ENCODE measurements at regions not wholly inside any gene's neighbourhood (a gene's known extent, or its start where the extent isn't known, plus 50 kb on each side); places are given as distances from the start of the nearest gene placed in this dataset.

DNA sequence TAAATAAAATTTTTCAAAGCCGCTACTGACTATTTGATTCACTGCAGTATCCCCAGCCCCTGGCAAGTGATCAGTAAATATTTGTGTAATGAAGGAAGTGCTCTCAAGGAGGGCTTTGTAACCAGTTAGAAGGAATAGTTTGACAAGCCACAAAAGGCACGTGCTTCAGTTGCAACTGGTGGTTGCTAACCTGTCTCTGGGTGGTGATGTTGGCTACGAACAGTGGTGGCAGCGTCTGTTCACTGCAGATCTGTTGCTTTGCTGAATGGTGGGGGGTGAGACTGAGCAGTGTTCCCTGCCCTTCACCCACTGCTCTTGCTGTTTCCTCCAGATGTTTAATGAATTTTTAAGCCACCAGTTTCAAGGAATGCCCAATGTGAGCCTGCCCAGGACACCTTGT, 73.9 kb upstream of the SIX2 start:
- TF ChIP-seq POLR2A (IDR thresholded peaks at IDR 0.05) (no peak), POLR2AphosphoS5 (IDR thresholded peaks at IDR 0.05) (no peak)
- TF ChIP-seq, protein P1, sequence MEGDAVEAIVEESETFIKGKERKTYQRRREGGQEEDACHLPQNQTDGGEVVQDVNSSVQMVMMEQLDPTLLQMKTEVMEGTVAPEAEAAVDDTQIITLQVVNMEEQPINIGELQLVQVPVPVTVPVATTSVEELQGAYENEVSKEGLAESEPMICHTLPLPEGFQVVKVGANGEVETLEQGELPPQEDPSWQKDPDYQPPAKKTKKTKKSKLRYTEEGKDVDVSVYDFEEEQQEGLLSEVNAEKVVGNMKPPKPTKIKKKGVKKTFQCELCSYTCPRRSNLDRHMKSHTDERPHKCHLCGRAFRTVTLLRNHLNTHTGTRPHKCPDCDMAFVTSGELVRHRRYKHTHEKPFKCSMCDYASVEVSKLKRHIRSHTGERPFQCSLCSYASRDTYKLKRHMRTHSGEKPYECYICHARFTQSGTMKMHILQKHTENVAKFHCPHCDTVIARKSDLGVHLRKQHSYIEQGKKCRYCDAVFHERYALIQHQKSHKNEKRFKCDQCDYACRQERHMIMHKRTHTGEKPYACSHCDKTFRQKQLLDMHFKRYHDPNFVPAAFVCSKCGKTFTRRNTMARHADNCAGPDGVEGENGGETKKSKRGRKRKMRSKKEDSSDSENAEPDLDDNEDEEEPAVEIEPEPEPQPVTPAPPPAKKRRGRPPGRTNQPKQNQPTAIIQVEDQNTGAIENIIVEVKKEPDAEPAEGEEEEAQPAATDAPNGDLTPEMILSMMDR (IDR thresholded peaks at IDR 0.05 in 8 of 11, conservative IDR thresholded peaks at IDR 0.05 in 3 of 11): no peak

Data from spleen (tissue), 7 donors.